ENCODE measurements at regions not wholly inside any gene's neighbourhood (a gene's known extent, or its start where the extent isn't known, plus 50 kb on each side); places are given as distances from the start of the nearest gene placed in this dataset.
"Not testable (repeated sequence)": the region's sequence is repeated elsewhere in the genome, so short reads cannot be mapped to it uniquely, and the experiment has no call there.

DNA sequence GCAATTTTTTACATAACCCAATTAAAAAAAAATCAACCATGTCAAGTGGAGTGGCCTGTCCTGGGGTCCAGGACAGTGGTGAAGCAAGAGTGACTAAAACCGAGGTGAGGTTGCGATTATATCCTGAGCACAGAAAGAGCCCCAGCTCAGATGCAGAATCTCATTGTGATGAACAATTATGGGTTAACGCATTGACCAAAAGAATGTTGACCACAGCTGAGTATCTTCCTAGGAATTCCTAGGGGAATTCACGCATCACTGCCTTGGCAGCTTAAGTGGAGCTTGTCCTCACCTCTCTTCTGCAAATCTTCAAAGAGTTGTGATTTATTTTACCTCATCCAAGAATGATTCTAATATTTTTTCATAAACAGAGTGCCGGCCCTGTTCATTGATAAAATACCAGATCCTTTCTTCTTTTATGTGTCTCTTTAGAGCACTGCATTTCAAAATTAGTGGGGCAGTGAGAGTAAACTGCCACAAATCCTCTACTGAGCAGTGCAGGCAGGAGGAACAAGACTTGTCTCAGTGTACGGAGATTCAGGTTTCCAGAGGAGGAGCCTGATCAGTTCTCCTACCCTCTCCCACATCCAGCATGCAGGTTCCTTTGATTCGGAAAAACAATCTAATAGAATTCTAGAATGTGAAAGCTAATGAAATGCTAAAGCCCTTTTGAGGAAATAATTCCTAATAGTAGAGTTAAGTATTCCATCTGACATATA is 60.1 kb upstream of the ZNF184 start:
- 67 to 73% (median 69%) methylated on average over 7 of the region's 7 CpGs for WGBS, 3 donors
- Histone ChIP-seq H3K27me3 (ENCODE audit: control insufficient read depth in 3 of 3, insufficient read depth in 3 of 3, low read length in 3 of 3) (peaks cover 0 to 11% (median 4%) of the 10 kb centered on the region in 3 donors), H3K36me3 (ENCODE audit: control insufficient read depth in 3 of 3, insufficient read depth in 2 of 3, low read depth in 1 of 3, low read length in 3 of 3) (no peaks in the 10 kb centered on the region), H3K27ac (ENCODE audit: low read depth in 1 of 3, low read length in 2 of 3) (no peak overlapping the region), H3K4me3 (ENCODE audit: low read depth in 1 of 3, low read length in 3 of 3) (no peak overlapping the region), H3K9me3 (ENCODE audit: control insufficient read depth in 2 of 2, insufficient read depth in 1 of 2, low read depth in 1 of 2, low read length in 1 of 2) (no peaks in the 10 kb centered on the region), H3K4me1 (ENCODE audit: control insufficient read depth in 3 of 3, insufficient read depth in 2 of 3, low read depth in 1 of 3, low read length in 2 of 3) (no peaks in the 10 kb centered on the region)
- DNase-seq: no peak
- no peak for FAIRE-seq

DNA sequence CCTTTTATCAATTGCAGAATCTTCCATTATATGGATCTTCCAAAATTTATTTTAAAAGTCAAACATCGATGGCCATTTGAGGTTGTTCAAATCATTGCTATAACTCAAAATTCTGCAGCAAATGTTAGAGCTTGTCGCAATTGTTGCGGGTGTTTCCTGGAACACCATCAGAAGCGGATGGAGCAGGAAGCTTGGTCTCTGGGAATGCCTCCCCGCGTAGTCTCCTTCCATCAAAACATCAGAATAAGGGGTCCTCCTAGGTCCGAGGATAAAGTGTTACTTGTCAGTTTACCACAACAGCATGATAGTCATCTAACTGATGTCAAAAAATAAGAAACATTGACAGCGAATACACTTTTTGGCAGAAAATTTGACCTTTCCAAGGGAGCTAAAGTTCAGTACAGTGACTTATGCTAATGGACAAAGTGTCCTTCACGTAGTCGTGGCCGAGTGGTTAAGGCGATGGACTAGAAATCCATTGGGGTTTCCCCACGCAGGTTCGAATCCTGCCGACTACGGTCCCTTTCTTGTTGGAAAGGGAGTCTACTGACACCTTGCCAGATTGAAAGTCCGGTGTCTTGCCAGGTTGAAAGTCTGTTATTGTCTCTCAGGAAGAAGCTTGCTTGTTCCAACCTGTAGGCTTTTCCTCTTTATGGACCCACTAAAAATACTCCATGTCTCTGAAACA is 59.0 kb upstream of the ZNF184 start:
- FAIRE-seq: no peak
- H3K9me3 ChIP-seq (ENCODE audit: control insufficient read depth in 2 of 2, insufficient read depth in 1 of 2, low read depth in 1 of 2, low read length in 1 of 2): no peaks in the 10 kb centered on the region
- H3K36me3 ChIP-seq (ENCODE audit: control insufficient read depth in 3 of 3, insufficient read depth in 2 of 3, low read depth in 1 of 3, low read length in 3 of 3): no peaks in the 10 kb centered on the region
- no peaks in the 10 kb centered on the region for H3K4me1 ChIP-seq (ENCODE audit: control insufficient read depth in 3 of 3, insufficient read depth in 2 of 3, low read depth in 1 of 3, low read length in 2 of 3)
- DNase-seq: no peak
- no peak overlapping the region for H3K27ac ChIP-seq (ENCODE audit: low read depth in 1 of 3, low read length in 2 of 3)
- H3K4me3 ChIP-seq (ENCODE audit: low read depth in 1 of 3, low read length in 3 of 3): no peak overlapping the region
- WGBS, 3 donors: 90 to 92% (median 92%) methylated on average over 17 of the region's 17 CpGs
- H3K27me3 ChIP-seq (ENCODE audit: control insufficient read depth in 3 of 3, insufficient read depth in 3 of 3, low read length in 3 of 3): peaks cover 0 to 13% (median 4%) of the 10 kb centered on the region in 3 donors

DNA sequence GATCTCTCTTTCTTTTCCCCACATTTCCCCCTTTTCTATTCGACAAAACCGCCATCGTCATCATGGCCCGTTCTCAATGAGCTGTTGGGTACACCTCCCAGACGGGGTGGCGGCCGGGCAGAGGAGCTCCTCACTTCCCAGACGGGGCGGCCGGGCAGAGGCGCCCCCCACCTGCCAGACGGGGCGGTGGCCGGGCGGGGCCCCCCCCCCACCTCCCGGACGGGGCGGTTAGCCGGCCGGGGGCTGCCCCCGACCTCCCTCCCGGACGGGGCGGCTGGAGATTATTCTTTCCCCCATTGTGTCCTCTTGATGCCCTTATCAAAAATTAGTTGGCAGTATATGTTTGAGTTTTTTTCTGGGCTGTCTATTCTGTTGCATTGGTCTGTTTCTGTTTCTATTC is 56.9 kb upstream of the ZNF184 start:
- H3K4me1 ChIP-seq (ENCODE audit: control insufficient read depth in 3 of 3, insufficient read depth in 2 of 3, low read depth in 1 of 3, low read length in 2 of 3); H3K27ac ChIP-seq (ENCODE audit: low read depth in 1 of 3, low read length in 2 of 3); H3K27me3 ChIP-seq (ENCODE audit: control insufficient read depth in 3 of 3, insufficient read depth in 3 of 3, low read length in 3 of 3); FAIRE-seq; H3K9me3 ChIP-seq (ENCODE audit: control insufficient read depth in 2 of 2, insufficient read depth in 1 of 2, low read depth in 1 of 2, low read length in 1 of 2); H3K4me3 ChIP-seq (ENCODE audit: low read depth in 1 of 3, low read length in 3 of 3); DNase-seq; H3K36me3 ChIP-seq (ENCODE audit: control insufficient read depth in 3 of 3, insufficient read depth in 2 of 3, low read depth in 1 of 3, low read length in 3 of 3): not testable (repeated sequence)
- whole genome bisulfite sequencing, 3 donors: 86 to 92% (median 90%) methylated on average over 19 to 24 of the region's 24 CpGs

DNA sequence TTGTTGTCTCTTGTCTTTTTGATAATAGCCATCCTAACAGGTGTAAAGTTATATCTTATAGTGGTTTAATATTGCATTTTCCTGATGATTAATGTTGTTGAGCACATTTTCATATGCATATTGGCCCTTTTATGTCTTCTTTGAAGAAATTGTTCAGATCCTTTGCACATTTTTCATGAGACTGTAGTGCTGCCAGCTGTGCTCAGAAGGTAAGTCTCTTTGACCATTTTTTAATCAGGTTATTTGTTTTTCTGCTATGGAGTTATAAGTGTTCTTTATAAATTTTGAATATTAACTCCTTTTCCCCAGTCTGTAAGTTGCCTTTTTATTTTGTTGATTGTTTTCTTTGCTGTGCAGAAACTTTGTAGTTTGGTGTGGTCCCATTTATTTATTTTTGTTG is 55.8 kb upstream of the ZNF184 start:
- Histone ChIP-seq H3K9me3 (ENCODE audit: control insufficient read depth in 2 of 2, insufficient read depth in 1 of 2, low read depth in 1 of 2, low read length in 1 of 2) (no peaks in the 10 kb centered on the region), H3K4me1 (ENCODE audit: control insufficient read depth in 3 of 3, insufficient read depth in 2 of 3, low read depth in 1 of 3, low read length in 2 of 3) (no peaks in the 10 kb centered on the region), H3K4me3 (ENCODE audit: low read depth in 1 of 3, low read length in 3 of 3) (no peak overlapping the region), H3K27me3 (ENCODE audit: control insufficient read depth in 3 of 3, insufficient read depth in 3 of 3, low read length in 3 of 3) (peaks cover 0 to 4% (median 2%) of the 10 kb centered on the region in 3 donors), H3K36me3 (ENCODE audit: control insufficient read depth in 3 of 3, insufficient read depth in 2 of 3, low read depth in 1 of 3, low read length in 3 of 3) (no peaks in the 10 kb centered on the region), H3K27ac (ENCODE audit: low read depth in 1 of 3, low read length in 2 of 3) (no peak overlapping the region)
- DNase-seq: no peak
- no peak for FAIRE-seq

Measured in small intestine (tissue), 7 donors.